Omental fat pad (tissue), 3 donors: ENCODE measurements at regions not wholly inside any gene's neighbourhood (a gene's known extent, or its start where the extent isn't known, plus 50 kb on each side); places are given as distances from the start of the nearest gene placed in this dataset.

Experiments
- ATAC-seq: fragments of 150-250 bp; one replicate; pipeline ENCODE4 v1.9.1; 2016; ENCODE audit warnings: mild to moderate bottlenecking, moderate library complexity; ENCODE audit not compliant: low FRiP score
- DNase-seq: peaks from one replicate; pipeline ENCODE4 v3.0.0-alpha.2; 2019; ENCODE audit warnings: low spot score
- CTCF ChIP-seq, 3 donors: fragments of 450-650 bp; IDR thresholded peaks; one replicate each; pipeline ENCODE4 v1.5.1; 2016 to 2017; ENCODE audit warnings: antibody characterized with exemption in 3 of 3, mild to moderate bottlenecking in 3 of 3, moderate library complexity in 2 of 3

GRCh38 chr20:4413314-4414049, 164.4 kb upstream of the ADRA1D start:
- no peak for ATAC-seq
- TF ChIP-seq CTCF (IDR thresholded peaks at IDR 0.05), result no peak
- DNase-seq, result no peak

- TF ChIP-seq CTCF (IDR thresholded peaks at IDR 0.05), result no peak
- DNase-seq (no peak), ATAC-seq (no peak)
Measured at GRCh38 chr20:4412216-4412615, 163.1 kb upstream of the ADRA1D start.

- DNase-seq (no peak), ATAC-seq (no peak)
- TF ChIP-seq CTCF (IDR thresholded peaks at IDR 0.05), result no peak
Measured at GRCh38 chr20:4411744-4412143, 162.7 kb upstream of the ADRA1D start.

GRCh38 chr20:4406627-4407026, 157.5 kb upstream of the ADRA1D start:
- no peak for TF ChIP-seq CTCF (IDR thresholded peaks at IDR 0.05)
- ATAC-seq (no peak), DNase-seq (no peak)

- no peak for DNase-seq
- no peak for TF ChIP-seq CTCF (IDR thresholded peaks at IDR 0.05)
- ATAC-seq, result no peak
Measured at GRCh38 chr20:4401601-4402000, 152.5 kb upstream of the ADRA1D start.

- ATAC-seq (no peak), DNase-seq (no peak)
- TF ChIP-seq CTCF (IDR thresholded peaks at IDR 0.05), result no peak
Measured at GRCh38 chr20:4384961-4385360, 135.9 kb upstream of the ADRA1D start.

GRCh38 chr20:4383961-4384360, 134.9 kb upstream of the ADRA1D start:
- DNase-seq (no peak), ATAC-seq (no peak)
- TF ChIP-seq CTCF (IDR thresholded peaks at IDR 0.05), result no peak
